ENCODE measurements at regions not wholly inside any gene's neighbourhood (a gene's known extent, or its start where the extent isn't known, plus 50 kb on each side); places are given as distances from the start of the nearest gene placed in this dataset.

DNA sequence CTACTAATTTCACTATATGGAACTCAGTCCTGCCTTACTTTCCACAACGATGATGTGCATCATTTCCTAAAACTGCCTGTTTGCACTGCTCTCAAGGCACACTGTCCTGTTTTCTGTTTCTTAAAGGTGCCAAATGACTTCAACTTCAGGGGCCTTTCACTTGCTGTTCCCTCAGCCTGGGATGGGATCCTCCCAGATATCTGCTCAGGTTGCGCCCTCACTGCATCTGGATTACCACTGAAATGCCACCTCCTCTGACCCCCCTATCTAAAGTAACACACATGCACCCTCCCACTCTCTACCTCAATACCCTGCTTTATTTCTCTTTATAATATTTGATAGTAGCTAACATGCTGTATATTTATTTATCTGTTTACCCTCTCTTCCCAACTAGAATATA lies 123.8 kb upstream of the CMC1 start:
- Histone ChIP-seq H3K4me2 (ENCODE audit: insufficient read depth, low read length) (no peak overlapping the region), H3K9ac (ENCODE audit: low read depth, low read length) (no peak overlapping the region), H4K20me1 (ENCODE audit: insufficient read depth, low read length) (no peaks in the 10 kb centered on the region), H3K36me3 (ENCODE audit: insufficient read depth, low read length) (no peaks in the 10 kb centered on the region), H3K4me1 (ENCODE audit: insufficient read depth, low read length) (no peaks in the 10 kb centered on the region), H3K27ac (ENCODE audit: low read length) (no peak overlapping the region), H3K4me3 (ENCODE audit: low read depth in 1 of 2, low read length in 2 of 2) (no peak overlapping the region), H3K9me3 (ENCODE audit: insufficient read depth, low read length, severe bottlenecking) (no peaks in the 10 kb centered on the region), H3K79me2 (ENCODE audit: insufficient read depth, low read length) (no peaks in the 10 kb centered on the region), H2AFZ (ENCODE audit: low read depth, low read length) (no peak overlapping the region), H3K27me3 (ENCODE audit: insufficient read depth, low read length, poor library complexity) (no peaks in the 10 kb centered on the region)
- TF ChIP-seq, protein P1, sequence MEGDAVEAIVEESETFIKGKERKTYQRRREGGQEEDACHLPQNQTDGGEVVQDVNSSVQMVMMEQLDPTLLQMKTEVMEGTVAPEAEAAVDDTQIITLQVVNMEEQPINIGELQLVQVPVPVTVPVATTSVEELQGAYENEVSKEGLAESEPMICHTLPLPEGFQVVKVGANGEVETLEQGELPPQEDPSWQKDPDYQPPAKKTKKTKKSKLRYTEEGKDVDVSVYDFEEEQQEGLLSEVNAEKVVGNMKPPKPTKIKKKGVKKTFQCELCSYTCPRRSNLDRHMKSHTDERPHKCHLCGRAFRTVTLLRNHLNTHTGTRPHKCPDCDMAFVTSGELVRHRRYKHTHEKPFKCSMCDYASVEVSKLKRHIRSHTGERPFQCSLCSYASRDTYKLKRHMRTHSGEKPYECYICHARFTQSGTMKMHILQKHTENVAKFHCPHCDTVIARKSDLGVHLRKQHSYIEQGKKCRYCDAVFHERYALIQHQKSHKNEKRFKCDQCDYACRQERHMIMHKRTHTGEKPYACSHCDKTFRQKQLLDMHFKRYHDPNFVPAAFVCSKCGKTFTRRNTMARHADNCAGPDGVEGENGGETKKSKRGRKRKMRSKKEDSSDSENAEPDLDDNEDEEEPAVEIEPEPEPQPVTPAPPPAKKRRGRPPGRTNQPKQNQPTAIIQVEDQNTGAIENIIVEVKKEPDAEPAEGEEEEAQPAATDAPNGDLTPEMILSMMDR (IDR thresholded peaks at IDR 0.05; ENCODE audit: borderline replicate concordance, extremely low read depth, low read length, poor library complexity, severe bottlenecking): no peak
- no peak for TF ChIP-seq EZH2 (IDR thresholded peaks at IDR 0.05; ENCODE audit: borderline replicate concordance, low read depth, low read length, severe bottlenecking)
- DNase-seq: no peak
- ATAC-seq (ENCODE audit: insufficient read depth, low read depth): no peak

- H3K27me3 ChIP-seq (ENCODE audit: insufficient read depth, low read length, poor library complexity): no peaks in the 10 kb centered on the region
- H3K4me1 ChIP-seq (ENCODE audit: insufficient read depth, low read length): no peaks in the 10 kb centered on the region
- H3K36me3 ChIP-seq (ENCODE audit: insufficient read depth, low read length): no peaks in the 10 kb centered on the region
- DNase-seq (no peak), ATAC-seq (ENCODE audit: insufficient read depth, low read depth) (no peak)
- no peak overlapping the region for H2AFZ ChIP-seq (ENCODE audit: low read depth, low read length)
- TF ChIP-seq EZH2 (IDR thresholded peaks at IDR 0.05; ENCODE audit: borderline replicate concordance, low read depth, low read length, severe bottlenecking): no peak
- TF ChIP-seq, protein P1 (IDR thresholded peaks at IDR 0.05; ENCODE audit: borderline replicate concordance, extremely low read depth, low read length, poor library complexity, severe bottlenecking): no peak
- H3K79me2 ChIP-seq (ENCODE audit: insufficient read depth, low read length): no peaks in the 10 kb centered on the region
- H3K4me2 ChIP-seq (ENCODE audit: insufficient read depth, low read length): no peak overlapping the region
- H4K20me1 ChIP-seq (ENCODE audit: insufficient read depth, low read length): no peaks in the 10 kb centered on the region
- H3K27ac ChIP-seq (ENCODE audit: low read length): no peak overlapping the region
- no peak overlapping the region for H3K4me3 ChIP-seq (ENCODE audit: low read depth in 1 of 2, low read length in 2 of 2)
- H3K9ac ChIP-seq (ENCODE audit: low read depth, low read length): no peak overlapping the region
- no peaks in the 10 kb centered on the region for H3K9me3 ChIP-seq (ENCODE audit: insufficient read depth, low read length, severe bottlenecking)
Observed at GRCh38 chr3:28118087-28118486, 123.3 kb upstream of the CMC1 start.

DNA sequence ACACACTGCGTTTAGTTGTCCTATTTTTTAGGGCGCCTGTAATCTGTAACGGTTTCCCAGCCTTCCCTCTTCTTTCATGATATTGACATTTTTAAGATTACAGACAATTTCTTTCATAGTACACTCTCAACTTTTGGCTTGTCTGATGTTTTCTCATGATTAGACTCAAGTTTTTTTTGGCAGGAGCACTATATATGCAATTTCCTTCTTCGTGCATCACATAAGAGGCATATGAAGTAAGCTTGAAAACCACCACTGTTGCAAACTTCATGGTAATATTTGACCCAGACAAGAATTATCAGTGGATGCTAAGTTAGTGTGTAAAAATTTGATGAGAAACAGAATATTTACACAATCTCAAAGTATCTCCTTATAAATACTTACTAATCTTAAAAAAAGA lies 119.2 kb upstream of the CMC1 start:
- peaks cover 9% of the 10 kb centered on the region for H3K4me1 ChIP-seq (ENCODE audit: insufficient read depth, low read length)
- H3K27me3 ChIP-seq (ENCODE audit: insufficient read depth, low read length, poor library complexity): no peaks in the 10 kb centered on the region
- H2AFZ ChIP-seq (ENCODE audit: low read depth, low read length): no peak overlapping the region
- H3K27ac ChIP-seq (ENCODE audit: low read length): no peak overlapping the region
- H3K9ac ChIP-seq (ENCODE audit: low read depth, low read length): no peak overlapping the region
- H3K9me3 ChIP-seq (ENCODE audit: insufficient read depth, low read length, severe bottlenecking): no peaks in the 10 kb centered on the region
- DNase-seq: no peak
- TF ChIP-seq EZH2 (IDR thresholded peaks at IDR 0.05; ENCODE audit: borderline replicate concordance, low read depth, low read length, severe bottlenecking): no peak
- TF ChIP-seq, protein P1 (IDR thresholded peaks at IDR 0.05; ENCODE audit: borderline replicate concordance, extremely low read depth, low read length, poor library complexity, severe bottlenecking): no peak
- ATAC-seq (ENCODE audit: insufficient read depth, low read depth): no peak
- H3K4me3 ChIP-seq (ENCODE audit: low read depth in 1 of 2, low read length in 2 of 2): no peak overlapping the region
- H3K79me2 ChIP-seq (ENCODE audit: insufficient read depth, low read length): no peaks in the 10 kb centered on the region
- no peak overlapping the region for H3K4me2 ChIP-seq (ENCODE audit: insufficient read depth, low read length)
- H4K20me1 ChIP-seq (ENCODE audit: insufficient read depth, low read length): no peaks in the 10 kb centered on the region
- H3K36me3 ChIP-seq (ENCODE audit: insufficient read depth, low read length): no peaks in the 10 kb centered on the region

- H4K20me1 ChIP-seq (ENCODE audit: insufficient read depth, low read length): no peaks in the 10 kb centered on the region
- TF ChIP-seq, protein P1 (IDR thresholded peaks at IDR 0.05; ENCODE audit: borderline replicate concordance, extremely low read depth, low read length, poor library complexity, severe bottlenecking): no peak
- no peak for TF ChIP-seq EZH2 (IDR thresholded peaks at IDR 0.05; ENCODE audit: borderline replicate concordance, low read depth, low read length, severe bottlenecking)
- H3K27me3 ChIP-seq (ENCODE audit: insufficient read depth, low read length, poor library complexity): no peaks in the 10 kb centered on the region
- no peak overlapping the region for H3K4me2 ChIP-seq (ENCODE audit: insufficient read depth, low read length)
- no peak overlapping the region for H3K4me3 ChIP-seq (ENCODE audit: low read depth in 1 of 2, low read length in 2 of 2)
- H3K36me3 ChIP-seq (ENCODE audit: insufficient read depth, low read length): no peaks in the 10 kb centered on the region
- H3K79me2 ChIP-seq (ENCODE audit: insufficient read depth, low read length): no peaks in the 10 kb centered on the region
- H3K27ac ChIP-seq (ENCODE audit: low read length): no peak overlapping the region
- DNase-seq: no peak
- ATAC-seq (ENCODE audit: insufficient read depth, low read depth): no peak
- peaks cover 9% of the 10 kb centered on the region for H3K4me1 ChIP-seq (ENCODE audit: insufficient read depth, low read length)
- H3K9ac ChIP-seq (ENCODE audit: low read depth, low read length): no peak overlapping the region
- peak overlapping the region; percentile 41; the same call in 1 of the 2 replicates for H2AFZ ChIP-seq (ENCODE audit: low read depth, low read length)
- H3K9me3 ChIP-seq (ENCODE audit: insufficient read depth, low read length, severe bottlenecking): no peaks in the 10 kb centered on the region
Observed at GRCh38 chr3:28124882-28125281, 116.5 kb upstream of the CMC1 start.

All from DND-41 (cell line).